MCF 10A (cell line): ENCODE measurements at regions not wholly inside any gene's neighbourhood (a gene's known extent, or its start where the extent isn't known, plus 50 kb on each side); places are given as distances from the start of the nearest gene placed in this dataset.

Experiments
- BruUV-seq: library from RNA; stranded (reverse); fragments of 400-500 nt; replicated peaks from 2 replicates; lab custom pipeline; 2021; lab: Mats Ljungman, UMichigan
- CTCF ChIA-PET: fragments of 300-600 bp; sonication (Branson Sonifier 250); formaldehyde crosslinking; extraction: SDS; loops from one replicate; lab custom pipeline; 2021; ENCODE audit warnings: antibody characterized with exemption, inconsistent platforms; lab: Yijun Ruan, JAX
- POLR2A ChIA-PET: fragments of 300-600, 350-650 bp; sonication (Branson Sonifier 250); formaldehyde crosslinking; extraction: SDS; loops from one replicate; lab custom pipeline; 2020; ENCODE audit warnings: antibody characterized with exemption, inconsistent platforms; lab: Yijun Ruan, JAX
- DNase-seq: peaks from one replicate; pipeline ENCODE4 v3.0.0-alpha.2; 2018; ENCODE audit not compliant: unreplicated experiment
- H3K27ac Mint-ChIP-seq: one replicate; pipeline ENCODE4 v1.8.0; 2022; ENCODE audit warnings: mild to moderate bottlenecking, low read depth, mixed read lengths; ENCODE audit not compliant: unreplicated experiment
- H3K27me3 Mint-ChIP-seq: one replicate; pipeline ENCODE4 v1.8.0; 2022; ENCODE audit warnings: mixed read lengths; ENCODE audit not compliant: insufficient read depth, unreplicated experiment
- H3K36me3 Mint-ChIP-seq: one replicate; pipeline ENCODE4 v1.8.0; 2022; ENCODE audit warnings: mild to moderate bottlenecking, moderate library complexity, mixed read lengths; ENCODE audit not compliant: insufficient read depth, unreplicated experiment
- H3K4me1 Mint-ChIP-seq: one replicate; pipeline ENCODE4 v1.8.0; 2022; ENCODE audit warnings: mixed read lengths; ENCODE audit not compliant: insufficient read depth, unreplicated experiment
- H3K4me3 Mint-ChIP-seq: one replicate; pipeline ENCODE4 v1.8.0; 2022; ENCODE audit warnings: mild to moderate bottlenecking, moderate library complexity, mixed read lengths; ENCODE audit not compliant: unreplicated experiment
- H3K9me3 Mint-ChIP-seq: one replicate; pipeline ENCODE4 v1.8.0; 2022; ENCODE audit warnings: mixed read lengths; ENCODE audit not compliant: unreplicated experiment
- intact Hi-C: fragments of 100-400 bp; cut with micrococcal nuclease; formaldehyde crosslinking; loops from 2 replicates; pipeline ENCODE4 v1.14.1; 2022
- TF ChIP-seq, protein P1 (sequence below): fragments of 200-600 bp; IDR thresholded peaks from one replicate; pipeline ENCODE4 v1.8.0; 2022; ENCODE audit warnings: antibody characterized with exemption, mild to moderate bottlenecking; ENCODE audit not compliant: unreplicated experiment

DNA sequence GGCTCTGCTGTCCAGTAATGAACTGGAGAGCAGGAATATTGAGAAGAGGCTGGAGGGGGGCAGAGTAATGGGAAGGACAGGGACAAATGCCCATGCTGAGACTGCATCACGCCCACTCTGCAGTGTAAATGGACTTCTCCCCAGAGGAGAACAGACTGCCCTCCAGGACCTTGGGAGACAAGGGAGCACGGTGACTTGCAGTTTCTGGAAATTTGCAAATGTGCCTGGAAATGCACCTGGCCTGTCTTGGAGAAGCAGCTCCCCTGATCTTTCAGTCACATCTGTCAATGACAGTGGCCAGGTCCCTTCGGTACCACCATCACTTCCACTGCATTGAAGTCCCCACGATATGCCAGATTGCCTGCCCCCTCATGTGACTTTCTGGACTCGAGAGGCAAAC, 178.7 kb upstream of the SH3BP4 start:
- ChIA-PET CTCF (no interaction called here), POLR2A (no interaction called here)
- intact Hi-C loops = no loop called here
- H3K27ac Mint-ChIP-seq = no peak overlapping the region
- TF ChIP-seq, protein P1, sequence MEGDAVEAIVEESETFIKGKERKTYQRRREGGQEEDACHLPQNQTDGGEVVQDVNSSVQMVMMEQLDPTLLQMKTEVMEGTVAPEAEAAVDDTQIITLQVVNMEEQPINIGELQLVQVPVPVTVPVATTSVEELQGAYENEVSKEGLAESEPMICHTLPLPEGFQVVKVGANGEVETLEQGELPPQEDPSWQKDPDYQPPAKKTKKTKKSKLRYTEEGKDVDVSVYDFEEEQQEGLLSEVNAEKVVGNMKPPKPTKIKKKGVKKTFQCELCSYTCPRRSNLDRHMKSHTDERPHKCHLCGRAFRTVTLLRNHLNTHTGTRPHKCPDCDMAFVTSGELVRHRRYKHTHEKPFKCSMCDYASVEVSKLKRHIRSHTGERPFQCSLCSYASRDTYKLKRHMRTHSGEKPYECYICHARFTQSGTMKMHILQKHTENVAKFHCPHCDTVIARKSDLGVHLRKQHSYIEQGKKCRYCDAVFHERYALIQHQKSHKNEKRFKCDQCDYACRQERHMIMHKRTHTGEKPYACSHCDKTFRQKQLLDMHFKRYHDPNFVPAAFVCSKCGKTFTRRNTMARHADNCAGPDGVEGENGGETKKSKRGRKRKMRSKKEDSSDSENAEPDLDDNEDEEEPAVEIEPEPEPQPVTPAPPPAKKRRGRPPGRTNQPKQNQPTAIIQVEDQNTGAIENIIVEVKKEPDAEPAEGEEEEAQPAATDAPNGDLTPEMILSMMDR = no peak
- no TSS peak for BruUV-seq
- no peaks in the 10 kb centered on the region for H3K9me3 Mint-ChIP-seq
- no peaks in the 10 kb centered on the region for H3K36me3 Mint-ChIP-seq
- peaks cover 12% of the 10 kb centered on the region for H3K4me1 Mint-ChIP-seq
- no peak overlapping the region for H3K4me3 Mint-ChIP-seq
- DNase-seq = no peak
- H3K27me3 Mint-ChIP-seq = peaks cover 19% of the 10 kb centered on the region

DNA sequence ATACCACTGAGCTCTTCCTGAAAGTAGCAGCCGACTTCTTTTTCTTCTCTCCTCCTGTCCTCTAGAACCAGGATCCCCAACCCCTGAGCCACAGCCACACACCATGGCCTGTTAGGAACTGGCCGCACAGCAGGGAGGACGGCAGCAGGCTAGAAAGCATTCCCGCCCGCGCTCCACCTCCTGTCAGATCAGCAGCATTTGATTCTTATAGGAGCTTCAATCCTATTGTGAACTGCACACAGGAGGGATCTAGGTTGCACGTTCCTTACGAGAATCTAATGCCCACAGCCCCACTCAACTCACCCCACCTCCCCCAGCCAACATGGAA, 179.1 kb upstream of the SH3BP4 start:
- H3K36me3 Mint-ChIP-seq = no peaks in the 10 kb centered on the region
- no peaks in the 10 kb centered on the region for H3K9me3 Mint-ChIP-seq
- ChIA-PET POLR2A (no interaction called here), CTCF (no interaction called here)
- no TSS peak for BruUV-seq
- peaks cover 15% of the 10 kb centered on the region for H3K27me3 Mint-ChIP-seq
- no peak overlapping the region for H3K4me3 Mint-ChIP-seq
- H3K4me1 Mint-ChIP-seq = peaks cover 12% of the 10 kb centered on the region
- TF ChIP-seq, protein P1 = no peak
- DNase-seq = no peak
- intact Hi-C loops = no loop called here
- H3K27ac Mint-ChIP-seq = no peak overlapping the region

DNA sequence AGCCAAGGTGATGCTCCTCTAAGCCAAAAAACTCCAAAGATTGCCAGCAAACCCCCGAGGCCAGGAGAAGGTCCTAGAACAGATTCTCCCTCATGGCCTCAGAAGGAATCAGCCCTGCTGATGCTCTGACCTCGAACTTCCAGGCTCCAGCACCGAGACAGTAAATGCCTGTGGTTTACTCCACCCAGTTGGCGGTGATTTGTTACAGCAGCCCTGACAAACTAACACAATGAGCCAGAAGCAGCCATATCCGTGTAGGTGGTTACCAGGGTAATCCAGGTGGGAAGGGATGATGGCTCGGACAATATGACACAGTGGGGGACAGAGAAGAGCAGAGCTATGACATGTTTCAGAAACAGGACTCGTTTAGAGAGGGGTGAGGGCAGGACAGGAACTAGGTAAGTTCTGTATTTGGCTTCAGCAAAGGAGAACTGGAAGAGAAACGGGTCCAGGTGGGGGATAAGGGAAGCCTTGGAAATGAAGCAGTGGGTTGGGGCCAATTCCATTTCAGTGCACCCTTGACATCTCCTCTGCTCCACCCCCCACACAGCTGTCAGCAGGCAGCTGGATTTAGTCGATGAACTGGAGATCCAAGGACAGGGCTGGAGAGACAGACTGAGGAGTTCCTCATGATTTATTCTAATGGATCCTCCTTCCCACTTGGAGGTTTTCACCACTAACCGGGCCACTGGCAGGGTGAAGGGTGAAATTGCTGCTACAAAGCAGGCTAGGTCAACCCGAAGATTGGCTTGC, 179.7 kb upstream of the SH3BP4 start:
- H3K36me3 Mint-ChIP-seq = no peaks in the 10 kb centered on the region
- DNase-seq = peak; percentile 28
- no TSS peak for BruUV-seq
- ChIA-PET POLR2A (no interaction called here), CTCF (interaction anchor here (0.5 kb wide), 1 partner anchor 324 kb away, joined by 3 read pairs; no protein-coding TSS in a partner anchor)
- no peaks in the 10 kb centered on the region for H3K9me3 Mint-ChIP-seq
- no peak overlapping the region for H3K4me3 Mint-ChIP-seq
- no peak overlapping the region for H3K27ac Mint-ChIP-seq
- peaks cover 12% of the 10 kb centered on the region for H3K4me1 Mint-ChIP-seq
- TF ChIP-seq, protein P1 = no peak
- intact Hi-C loops = no loop called here
- peaks cover 9% of the 10 kb centered on the region for H3K27me3 Mint-ChIP-seq

DNA sequence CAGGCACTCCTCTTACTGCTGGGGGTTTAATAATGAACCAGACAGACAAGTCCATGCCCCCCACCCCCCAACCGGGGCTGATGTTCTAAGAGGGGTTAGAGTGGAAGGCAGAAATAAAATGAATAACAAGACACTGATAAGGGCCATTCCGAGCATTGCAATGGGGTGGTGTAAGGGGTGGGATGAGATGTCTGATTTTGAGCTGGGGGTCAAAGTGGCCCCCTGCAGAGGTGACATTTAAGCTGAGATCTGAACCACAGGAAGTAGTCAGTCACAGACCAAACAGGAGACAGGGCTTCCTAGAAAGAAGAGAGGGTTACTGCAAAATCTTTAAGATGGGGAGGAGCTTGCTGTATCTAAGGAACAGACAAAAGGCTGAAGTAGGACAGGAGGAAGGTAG, 180.6 kb upstream of the SH3BP4 start:
- ChIA-PET CTCF (interaction anchor here (0.7 kb wide), 1 partner anchor 267 kb away, joined by 3 read pairs; no protein-coding TSS in a partner anchor), POLR2A (no interaction called here)
- no peaks in the 10 kb centered on the region for H3K9me3 Mint-ChIP-seq
- no peak overlapping the region for H3K4me3 Mint-ChIP-seq
- TF ChIP-seq, protein P1 = no peak
- DNase-seq = no peak
- H3K27ac Mint-ChIP-seq = no peak overlapping the region
- no TSS peak for BruUV-seq
- peaks cover 12% of the 10 kb centered on the region for H3K4me1 Mint-ChIP-seq
- intact Hi-C loops = no loop called here
- no peaks in the 10 kb centered on the region for H3K36me3 Mint-ChIP-seq
- H3K27me3 Mint-ChIP-seq = no peaks in the 10 kb centered on the region
